IPS DF 4.7 (cell line): ENCODE measurements at regions not wholly inside any gene's neighbourhood (a gene's known extent, or its start where the extent isn't known, plus 50 kb on each side); places are given as distances from the start of the nearest gene placed in this dataset.
"Not testable (repeated sequence)": the region's sequence is repeated elsewhere in the genome, so short reads cannot be mapped to it uniquely, and the experiment has no call there.

Source experiments
- DNase-seq: peaks from one replicate; pipeline ENCODE4 v3.0.0-alpha.2; 2013; ENCODE audit warnings: low spot score; ENCODE audit errors: extremely low read depth

GRCh38 chr4:60729194-60729593 lies 470.9 kb upstream of the ADGRL3 start:
- DNase-seq = no peak

GRCh38 chr4:60729764-60730163 lies 470.4 kb upstream of the ADGRL3 start:
- DNase-seq = not testable (repeated sequence)

- DNase-seq = no peak
Measured at GRCh38 chr4:60737858-60738257, 462.3 kb upstream of the ADGRL3 start.

- DNase-seq = no peak
Measured at GRCh38 chr4:60743654-60744053, 456.5 kb upstream of the ADGRL3 start.

- no peak for DNase-seq
Measured at GRCh38 chr4:60744767-60745166, 455.4 kb upstream of the ADGRL3 start.

- DNase-seq = no peak
Measured at GRCh38 chr4:60745800-60746571, 454.1 kb upstream of the ADGRL3 start.

GRCh38 chr4:60750962-60751361 lies 449.2 kb upstream of the ADGRL3 start:
- DNase-seq = no peak

- no peak for DNase-seq
Measured at GRCh38 chr4:60757986-60758680, 442.0 kb upstream of the ADGRL3 start.

GRCh38 chr4:60759518-60760245 lies 440.4 kb upstream of the ADGRL3 start:
- DNase-seq = no peak

- DNase-seq = no peak
Measured at GRCh38 chr4:60780874-60781273, 419.3 kb upstream of the ADGRL3 start.

GRCh38 chr4:60790608-60791007 lies 409.5 kb upstream of the ADGRL3 start:
- DNase-seq = no peak

GRCh38 chr4:60794372-60794771 lies 405.8 kb upstream of the ADGRL3 start:
- no peak for DNase-seq

GRCh38 chr4:60799214-60799613 lies 400.9 kb upstream of the ADGRL3 start:
- DNase-seq = no peak

- no peak for DNase-seq
Measured at GRCh38 chr4:60800701-60801100, 399.4 kb upstream of the ADGRL3 start.

- peak; percentile 5 for DNase-seq
Measured at GRCh38 chr4:60805500-60806313, 394.4 kb upstream of the ADGRL3 start.

GRCh38 chr4:60808726-60809485 lies 391.2 kb upstream of the ADGRL3 start:
- DNase-seq = no peak

GRCh38 chr4:60809486-60809800 lies 390.7 kb upstream of the ADGRL3 start:
- DNase-seq = no peak

- no peak for DNase-seq
Measured at GRCh38 chr4:60812811-60813210, 387.3 kb upstream of the ADGRL3 start.

- no peak for DNase-seq
Measured at GRCh38 chr4:60814549-60814948, 385.6 kb upstream of the ADGRL3 start.

- DNase-seq = no peak
Measured at GRCh38 chr4:60817609-60818008, 382.5 kb upstream of the ADGRL3 start.

- DNase-seq = no peak
Measured at GRCh38 chr4:60822986-60823385, 377.1 kb upstream of the ADGRL3 start.
